ENCODE measurements at regions not wholly inside any gene's neighbourhood (a gene's known extent, or its start where the extent isn't known, plus 50 kb on each side); places are given as distances from the start of the nearest gene placed in this dataset.

GRCh38 chr10:28940158-28940888 is 263.0 kb downstream of the BAMBI start:
- Histone ChIP-seq H3K27me3 (no peaks in the 10 kb centered on the region), H3K36me3 (no peaks in the 10 kb centered on the region), H3K4me3 (no peak overlapping the region), H3K27ac (no peak overlapping the region), H3K9me3 (peaks cover 0 to 8% (median 0%) of the 10 kb centered on the region in 4 donors), H3K4me1 (peaks cover 0 to 26% (median 14%) of the 10 kb centered on the region in 4 donors)
- no peak for TF ChIP-seq CTCF (IDR thresholded peaks at IDR 0.05)
- no peak for TF ChIP-seq POLR2AphosphoS5 (IDR thresholded peaks at IDR 0.05)
- TF ChIP-seq POLR2A (IDR thresholded peaks at IDR 0.05) = no peak
- no peak for TF ChIP-seq EP300 (IDR thresholded peaks at IDR 0.05)
- intact Hi-C loops (cut with DNase I; ENCODE audit: low total_unique reads) = no loop called here
- WGBS, 5 donors = 20 to 38% (median 27%) methylated on average over 8 of the region's 8 CpGs
- no peak for DNase-seq

- Histone ChIP-seq H3K9me3 (peaks cover 0 to 10% (median 0%) of the 10 kb centered on the region in 4 donors), H3K4me3 (no peak overlapping the region), H3K4me1 (peaks cover 0 to 26% (median 14%) of the 10 kb centered on the region in 4 donors), H3K27ac (no peak overlapping the region), H3K36me3 (no peaks in the 10 kb centered on the region), H3K27me3 (no peaks in the 10 kb centered on the region)
- WGBS, 5 donors = 78 to 90% (median 86%) methylated on average over 1 of the region's 1 CpG
- intact Hi-C loops (cut with DNase I; ENCODE audit: low total_unique reads) = no loop called here
- no peak for TF ChIP-seq POLR2A (IDR thresholded peaks at IDR 0.05)
- no peak for TF ChIP-seq POLR2AphosphoS5 (IDR thresholded peaks at IDR 0.05)
- no peak for TF ChIP-seq EP300 (IDR thresholded peaks at IDR 0.05)
- no peak for TF ChIP-seq CTCF (IDR thresholded peaks at IDR 0.05)
- no peak for DNase-seq
Measured at GRCh38 chr10:28942012-28942411, 264.7 kb downstream of the BAMBI start.

GRCh38 chr10:28945959-28946358 is 268.6 kb downstream of the BAMBI start:
- TF ChIP-seq POLR2AphosphoS5 (IDR thresholded peaks at IDR 0.05) = no peak
- TF ChIP-seq POLR2A (IDR thresholded peaks at IDR 0.05) = no peak
- no peak for TF ChIP-seq EP300 (IDR thresholded peaks at IDR 0.05)
- TF ChIP-seq CTCF (IDR thresholded peaks at IDR 0.05) = no peak
- H3K9me3 ChIP-seq = peaks cover 0 to 10% (median 0%) of the 10 kb centered on the region in 4 donors
- H3K36me3 ChIP-seq = no peaks in the 10 kb centered on the region
- DNase-seq = no peak
- 33 to 65% (median 36%) methylated on average over 1 of the region's 1 CpG for WGBS, 5 donors
- no peaks in the 10 kb centered on the region for H3K4me1 ChIP-seq
- intact Hi-C loops (cut with DNase I; ENCODE audit: low total_unique reads) = no loop called here
- H3K4me3 ChIP-seq = no peak overlapping the region
- H3K27me3 ChIP-seq = no peaks in the 10 kb centered on the region
- H3K27ac ChIP-seq = no peak overlapping the region

GRCh38 chr10:28946479-28946878 is 269.2 kb downstream of the BAMBI start:
- Histone ChIP-seq H3K9me3 (peaks cover 0 to 10% (median 0%) of the 10 kb centered on the region in 4 donors), H3K27ac (no peak overlapping the region), H3K4me1 (no peaks in the 10 kb centered on the region), H3K36me3 (no peaks in the 10 kb centered on the region), H3K4me3 (no peak overlapping the region), H3K27me3 (no peaks in the 10 kb centered on the region)
- no peak for TF ChIP-seq EP300 (IDR thresholded peaks at IDR 0.05)
- no peak for TF ChIP-seq POLR2AphosphoS5 (IDR thresholded peaks at IDR 0.05)
- TF ChIP-seq CTCF (IDR thresholded peaks at IDR 0.05) = no peak
- TF ChIP-seq POLR2A (IDR thresholded peaks at IDR 0.05) = no peak
- peak in 1 of 2 donors; percentile 16 for DNase-seq
- WGBS, 5 donors = 80 to 91% (median 82%) methylated on average over 2 of the region's 2 CpGs
- intact Hi-C loops (cut with DNase I; ENCODE audit: low total_unique reads) = no loop called here

All from stomach (tissue), 8 donors.